ENCODE measurements at regions not wholly inside any gene's neighbourhood (a gene's known extent, or its start where the extent isn't known, plus 50 kb on each side); places are given as distances from the start of the nearest gene placed in this dataset.

DNA sequence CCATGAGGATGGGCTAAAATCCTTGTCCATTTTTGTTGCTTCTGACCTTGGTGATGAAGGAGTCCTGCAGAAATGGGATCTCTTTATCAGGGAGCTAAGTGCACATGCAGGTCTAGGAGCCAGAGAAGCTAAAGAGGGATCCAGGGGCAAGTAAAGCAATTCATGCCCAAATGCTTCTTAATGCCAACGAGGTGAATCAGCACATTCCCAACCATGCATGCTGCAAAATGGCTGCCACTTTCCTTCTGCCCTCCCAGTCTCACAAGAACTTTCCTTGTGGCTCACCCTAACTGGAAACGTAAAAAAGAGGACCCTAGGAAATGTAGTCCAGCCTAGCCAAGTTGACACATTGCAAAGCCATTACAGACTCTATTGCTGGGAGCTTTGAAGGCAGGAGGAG, 298.4 kb downstream of the MAFB start:
- Histone ChIP-seq H3K36me3 (ENCODE audit: control insufficient read depth, insufficient read depth, low read length) (no peaks in the 10 kb centered on the region), H3K4me1 (ENCODE audit: control insufficient read depth, insufficient read depth, low read length) (no peaks in the 10 kb centered on the region), H3K27me3 (ENCODE audit: control insufficient read depth, insufficient read depth, low read length) (no peaks in the 10 kb centered on the region), H3K4me3 (ENCODE audit: low read length) (no peak overlapping the region), H3K9me3 (replicated peaks; ENCODE audit: control insufficient read depth, low read depth, low read length) (peaks cover 3% of the 10 kb centered on the region), H3K27ac (ENCODE audit: low read length) (no peak overlapping the region)
- no peak for DNase-seq
- 80% methylated on average over 1 of the region's 2 CpGs for WGBS (ENCODE audit: insufficient coverage)

DNA sequence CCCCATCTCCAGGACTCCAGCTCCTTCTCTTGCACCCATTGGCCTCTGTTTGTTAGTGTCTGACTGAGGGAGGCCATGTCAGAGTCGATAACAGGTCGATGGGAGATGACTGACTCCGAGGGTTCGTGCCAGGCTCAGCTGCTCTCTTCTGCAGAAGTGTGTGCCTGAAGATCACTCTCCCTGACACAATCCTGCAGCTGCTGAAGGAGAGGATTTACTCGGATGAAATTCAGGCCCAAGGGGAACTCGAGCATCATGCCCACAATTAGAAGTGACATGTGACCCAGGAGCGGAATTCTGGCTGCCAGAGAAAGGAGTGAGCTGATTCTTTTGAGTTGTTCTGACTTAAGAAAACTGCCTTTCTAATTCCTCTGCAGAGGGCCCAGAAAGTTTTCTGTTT, 318.2 kb downstream of the MAFB start:
- Histone ChIP-seq H3K4me1 (ENCODE audit: control insufficient read depth, insufficient read depth, low read length) (no peaks in the 10 kb centered on the region), H3K9me3 (replicated peaks; ENCODE audit: control insufficient read depth, low read depth, low read length) (peaks cover 2% of the 10 kb centered on the region), H3K27ac (ENCODE audit: low read length) (no peak overlapping the region), H3K27me3 (ENCODE audit: control insufficient read depth, insufficient read depth, low read length) (no peaks in the 10 kb centered on the region), H3K4me3 (ENCODE audit: low read length) (no peak overlapping the region), H3K36me3 (ENCODE audit: control insufficient read depth, insufficient read depth, low read length) (no peaks in the 10 kb centered on the region)
- peak; percentile 66 for DNase-seq
- WGBS (ENCODE audit: insufficient coverage) = no CpG with 5 or more reads among the region's 7 CpGs

DNA sequence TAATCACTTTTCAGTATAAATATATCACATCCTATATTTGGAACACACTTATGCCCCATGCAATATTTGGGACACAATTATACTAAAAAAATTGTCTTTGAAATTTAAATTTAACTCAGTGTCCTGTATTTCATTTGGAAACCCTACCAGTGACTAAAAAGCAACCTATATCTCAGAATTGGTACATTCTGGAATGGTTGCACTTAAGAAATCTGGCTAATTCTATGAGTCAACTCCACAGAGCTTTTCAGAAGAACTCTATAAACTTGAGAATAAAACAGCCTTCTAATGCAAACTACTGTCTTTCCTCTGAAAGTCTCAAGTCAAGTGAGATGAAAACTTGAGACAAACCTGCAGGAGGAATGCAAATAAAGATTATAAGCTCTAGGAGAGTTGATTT, 320.2 kb downstream of the MAFB start:
- no peak for DNase-seq
- Histone ChIP-seq H3K9me3 (replicated peaks; ENCODE audit: control insufficient read depth, low read depth, low read length) (no peaks in the 10 kb centered on the region), H3K36me3 (ENCODE audit: control insufficient read depth, insufficient read depth, low read length) (no peaks in the 10 kb centered on the region), H3K4me3 (ENCODE audit: low read length) (no peak overlapping the region), H3K27me3 (ENCODE audit: control insufficient read depth, insufficient read depth, low read length) (no peaks in the 10 kb centered on the region), H3K4me1 (ENCODE audit: control insufficient read depth, insufficient read depth, low read length) (no peaks in the 10 kb centered on the region), H3K27ac (ENCODE audit: low read length) (no peak overlapping the region)

DNA sequence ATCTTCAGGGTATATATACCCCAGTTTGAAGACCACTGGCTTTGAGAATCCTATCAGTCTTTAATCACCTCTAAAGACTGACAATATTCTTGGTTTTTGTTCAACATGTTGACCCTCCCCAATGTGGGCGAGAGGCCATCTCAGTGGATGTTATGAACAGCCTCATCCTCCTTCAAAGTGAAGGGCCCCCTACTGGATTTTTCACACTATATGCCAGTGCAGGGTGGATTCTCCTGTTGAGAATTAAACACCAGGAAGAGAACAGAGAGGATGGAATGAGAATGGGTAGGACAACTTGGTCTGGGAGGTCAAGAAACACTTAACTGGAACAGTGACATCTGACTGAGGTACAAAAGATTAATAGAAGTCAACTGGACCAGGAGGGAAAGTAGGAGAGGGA, 327.1 kb downstream of the MAFB start:
- Histone ChIP-seq H3K4me1 (ENCODE audit: control insufficient read depth, insufficient read depth, low read length) (no peaks in the 10 kb centered on the region), H3K27ac (ENCODE audit: low read length) (no peak overlapping the region), H3K27me3 (ENCODE audit: control insufficient read depth, insufficient read depth, low read length) (no peaks in the 10 kb centered on the region), H3K4me3 (ENCODE audit: low read length) (no peak overlapping the region), H3K36me3 (ENCODE audit: control insufficient read depth, insufficient read depth, low read length) (no peaks in the 10 kb centered on the region), H3K9me3 (replicated peaks; ENCODE audit: control insufficient read depth, low read depth, low read length) (no peaks in the 10 kb centered on the region)
- no peak for DNase-seq
- no CpG with 5 or more reads among the region's 1 CpG for WGBS (ENCODE audit: insufficient coverage)

DNA sequence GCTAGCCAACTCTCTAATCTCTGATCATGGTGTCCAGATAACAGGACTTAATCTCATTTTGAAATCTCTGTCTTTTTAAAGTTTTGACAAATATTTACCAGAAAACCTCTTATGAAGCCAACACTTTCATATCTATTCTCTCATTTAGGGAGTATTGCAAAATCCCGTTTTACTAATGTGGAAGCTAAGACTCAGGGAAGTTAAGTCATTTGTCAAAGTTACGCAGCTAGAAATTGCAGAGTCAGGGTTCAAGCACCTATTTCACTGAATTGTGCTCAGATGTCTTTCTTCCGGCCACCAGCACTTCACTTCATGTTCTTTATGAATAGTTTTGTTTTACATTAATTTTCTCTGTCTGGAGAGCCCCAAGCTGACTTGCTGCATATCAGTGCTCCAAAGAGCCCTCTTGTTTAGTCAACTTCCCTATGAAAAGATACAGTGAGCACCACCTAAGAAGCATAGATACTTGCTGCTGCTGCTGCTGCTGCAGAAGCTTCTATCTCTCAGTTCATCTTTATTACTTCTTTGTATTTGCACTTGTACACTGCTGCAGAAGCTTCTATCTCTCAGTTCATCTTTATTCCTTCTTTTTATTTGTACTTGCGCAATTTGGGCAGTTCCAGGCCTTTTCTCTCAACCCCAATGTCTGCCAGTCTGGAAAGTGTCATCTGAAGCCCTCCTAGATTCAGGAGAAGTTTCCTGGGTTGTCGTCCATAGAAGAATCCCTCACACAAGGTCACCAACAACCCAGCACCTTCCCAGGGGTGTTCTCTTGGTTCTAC, 329.7 kb downstream of the MAFB start:
- H3K27ac ChIP-seq (ENCODE audit: low read length) = no peak overlapping the region
- no peaks in the 10 kb centered on the region for H3K4me1 ChIP-seq (ENCODE audit: control insufficient read depth, insufficient read depth, low read length)
- H3K27me3 ChIP-seq (ENCODE audit: control insufficient read depth, insufficient read depth, low read length) = no peaks in the 10 kb centered on the region
- no peaks in the 10 kb centered on the region for H3K36me3 ChIP-seq (ENCODE audit: control insufficient read depth, insufficient read depth, low read length)
- H3K4me3 ChIP-seq (ENCODE audit: low read length) = no peak overlapping the region
- no peak for DNase-seq
- 81% methylated on average over 1 of the region's 5 CpGs for WGBS (ENCODE audit: insufficient coverage)
- no peaks in the 10 kb centered on the region for H3K9me3 ChIP-seq (replicated peaks; ENCODE audit: control insufficient read depth, low read depth, low read length)

DNA sequence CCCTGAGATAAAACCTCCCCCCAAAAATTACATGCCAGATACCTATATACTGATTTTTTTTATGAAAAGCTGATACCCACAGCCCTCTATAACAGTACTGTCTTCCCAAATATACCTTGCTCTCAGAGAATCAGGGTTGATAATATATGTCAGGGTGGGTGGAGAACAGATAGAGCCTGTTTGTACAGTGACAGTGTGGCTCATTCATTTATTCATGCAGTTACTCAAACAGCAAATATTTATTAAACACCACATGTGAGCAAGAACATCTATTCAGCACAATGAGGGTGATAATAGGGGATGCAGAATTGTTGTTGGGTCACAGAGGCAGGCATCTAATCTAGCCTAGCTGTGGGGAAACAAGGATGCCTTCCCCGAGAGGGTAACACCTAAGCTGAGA, 334.2 kb downstream of the MAFB start:
- no peaks in the 10 kb centered on the region for H3K27me3 ChIP-seq (ENCODE audit: control insufficient read depth, insufficient read depth, low read length)
- no peak overlapping the region for H3K4me3 ChIP-seq (ENCODE audit: low read length)
- no peaks in the 10 kb centered on the region for H3K4me1 ChIP-seq (ENCODE audit: control insufficient read depth, insufficient read depth, low read length)
- no peaks in the 10 kb centered on the region for H3K36me3 ChIP-seq (ENCODE audit: control insufficient read depth, insufficient read depth, low read length)
- no peak for DNase-seq
- H3K9me3 ChIP-seq (replicated peaks; ENCODE audit: control insufficient read depth, low read depth, low read length) = no peaks in the 10 kb centered on the region
- H3K27ac ChIP-seq (ENCODE audit: low read length) = no peak overlapping the region
- 71% methylated on average over 1 of the region's 1 CpG for WGBS (ENCODE audit: insufficient coverage)

DNA sequence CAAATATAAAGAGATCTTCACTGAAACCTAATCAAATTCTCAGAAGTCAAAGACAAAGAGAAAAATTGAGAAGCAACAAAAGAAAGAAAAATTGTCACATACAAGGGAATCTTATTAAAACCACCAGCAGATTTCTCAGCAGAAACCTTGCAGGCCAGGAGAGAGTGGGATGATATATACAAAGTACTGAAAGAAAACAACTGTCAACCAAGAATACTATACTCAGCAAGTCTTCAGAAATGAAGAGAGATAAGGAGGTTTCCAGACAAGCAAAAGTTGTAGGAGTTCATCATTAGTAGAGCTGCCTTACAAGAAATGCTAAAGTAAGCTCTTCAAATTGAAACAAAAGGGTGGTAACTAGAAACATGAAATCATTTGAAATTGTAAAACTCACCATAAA, 345.6 kb downstream of the MAFB start:
- no peaks in the 10 kb centered on the region for H3K36me3 ChIP-seq (ENCODE audit: control insufficient read depth, insufficient read depth, low read length)
- no peaks in the 10 kb centered on the region for H3K4me1 ChIP-seq (ENCODE audit: control insufficient read depth, insufficient read depth, low read length)
- no peak for DNase-seq
- no peak overlapping the region for H3K4me3 ChIP-seq (ENCODE audit: low read length)
- no peak overlapping the region for H3K27ac ChIP-seq (ENCODE audit: low read length)
- H3K9me3 ChIP-seq (replicated peaks; ENCODE audit: control insufficient read depth, low read depth, low read length) = no peaks in the 10 kb centered on the region
- peaks cover 2% of the 10 kb centered on the region for H3K27me3 ChIP-seq (ENCODE audit: control insufficient read depth, insufficient read depth, low read length)

DNA sequence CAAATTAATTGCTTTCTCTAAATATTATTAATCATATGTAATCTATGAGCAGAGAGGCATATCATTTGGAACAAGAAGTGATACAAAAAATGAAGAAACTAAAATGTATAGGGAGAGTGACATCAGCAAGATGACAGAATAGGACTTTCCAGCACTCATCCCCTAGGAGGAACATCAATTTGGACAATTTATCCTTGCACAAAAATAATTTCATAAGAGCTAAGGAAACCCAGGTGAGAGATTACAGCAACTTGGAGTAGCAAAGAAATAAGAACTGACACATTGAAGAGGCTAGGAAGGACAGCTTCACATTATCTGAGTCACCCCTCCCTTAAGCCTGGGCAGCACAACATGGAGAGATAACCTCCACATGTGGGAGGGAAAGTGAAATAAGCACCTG, 347.5 kb downstream of the MAFB start:
- no peak for DNase-seq
- H3K36me3 ChIP-seq (ENCODE audit: control insufficient read depth, insufficient read depth, low read length) = no peaks in the 10 kb centered on the region
- no peak overlapping the region for H3K27ac ChIP-seq (ENCODE audit: low read length)
- peaks cover 2% of the 10 kb centered on the region for H3K27me3 ChIP-seq (ENCODE audit: control insufficient read depth, insufficient read depth, low read length)
- H3K9me3 ChIP-seq (replicated peaks; ENCODE audit: control insufficient read depth, low read depth, low read length) = no peaks in the 10 kb centered on the region
- no peak overlapping the region for H3K4me3 ChIP-seq (ENCODE audit: low read length)
- peaks cover 2% of the 10 kb centered on the region for H3K4me1 ChIP-seq (ENCODE audit: control insufficient read depth, insufficient read depth, low read length)

DNA sequence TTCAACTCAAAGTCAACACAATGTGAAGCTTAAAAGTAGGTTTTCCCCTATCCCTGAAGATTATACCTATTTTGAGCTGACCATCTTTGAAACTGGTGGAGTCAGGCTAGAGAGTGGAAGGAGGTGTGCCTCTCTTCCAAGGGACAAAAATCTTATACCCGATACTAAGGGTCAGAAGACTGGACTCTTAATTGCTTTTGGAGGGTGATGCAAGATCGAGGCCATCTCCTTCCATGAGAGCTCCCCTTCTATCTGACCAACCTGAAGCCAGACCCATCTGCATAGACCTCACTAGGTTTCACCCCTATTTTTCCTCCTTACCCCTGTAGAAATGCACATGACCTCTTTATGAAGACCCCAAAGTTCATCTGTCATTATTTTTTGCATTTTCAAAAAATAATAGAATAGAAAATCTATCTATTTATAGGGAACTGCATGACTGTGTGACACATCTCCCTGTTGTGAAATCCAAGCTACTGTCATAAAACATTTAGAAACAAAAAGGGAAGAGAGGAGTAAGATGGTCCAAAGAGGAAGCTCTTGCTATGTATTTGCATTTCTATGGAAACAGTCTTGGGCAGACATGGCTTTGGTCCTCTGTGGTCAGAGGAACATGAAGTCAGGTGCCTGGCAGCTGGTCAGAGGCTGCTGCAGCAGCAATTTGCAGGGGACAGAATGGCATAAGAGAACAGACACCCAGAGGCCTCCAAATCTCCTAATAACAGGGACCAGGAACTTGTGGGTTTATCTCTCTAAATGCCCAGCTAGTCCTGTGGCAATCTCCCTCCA, 349.2 kb downstream of the MAFB start:
- Histone ChIP-seq H3K27me3 (ENCODE audit: control insufficient read depth, insufficient read depth, low read length) (no peaks in the 10 kb centered on the region), H3K9me3 (replicated peaks; ENCODE audit: control insufficient read depth, low read depth, low read length) (no peaks in the 10 kb centered on the region), H3K36me3 (ENCODE audit: control insufficient read depth, insufficient read depth, low read length) (no peaks in the 10 kb centered on the region), H3K4me1 (ENCODE audit: control insufficient read depth, insufficient read depth, low read length) (peaks cover 10% of the 10 kb centered on the region), H3K4me3 (ENCODE audit: low read length) (no peak overlapping the region), H3K27ac (ENCODE audit: low read length) (peak overlapping the region; percentile 22)
- peak; percentile 84 for DNase-seq
- no CpG with 5 or more reads among the region's 2 CpGs for WGBS (ENCODE audit: insufficient coverage)

DNA sequence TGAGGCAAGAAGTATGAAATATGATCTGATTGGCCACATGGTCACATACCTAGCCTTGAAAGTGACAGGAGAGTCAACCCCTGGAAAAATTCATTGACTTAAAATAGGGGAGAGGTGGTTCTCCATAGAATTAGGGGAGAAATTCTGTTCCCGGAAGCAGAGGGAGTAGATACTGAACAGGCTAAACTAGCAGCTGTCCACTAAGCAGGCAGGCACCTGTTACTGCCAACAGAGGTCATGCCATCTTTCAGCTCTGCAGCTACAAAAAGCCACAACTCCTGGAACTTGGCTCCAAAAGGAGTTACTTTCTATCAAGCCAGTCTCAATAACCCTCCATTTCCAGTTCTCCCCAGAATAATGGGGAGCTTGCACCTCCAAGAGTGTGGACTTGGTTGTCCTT, 352.5 kb downstream of the MAFB start:
- 29% methylated on average over 1 of the region's 1 CpG for WGBS (ENCODE audit: insufficient coverage)
- peak; percentile 48 for DNase-seq
- H3K4me1 ChIP-seq (ENCODE audit: control insufficient read depth, insufficient read depth, low read length) = peaks cover 13% of the 10 kb centered on the region

More for the DNA sequence above, 352.5 kb downstream of the MAFB start:
- Histone ChIP-seq H3K27me3 (ENCODE audit: control insufficient read depth, insufficient read depth, low read length) (no peaks in the 10 kb centered on the region), H3K9me3 (replicated peaks; ENCODE audit: control insufficient read depth, low read depth, low read length) (no peaks in the 10 kb centered on the region), H3K36me3 (ENCODE audit: control insufficient read depth, insufficient read depth, low read length) (no peaks in the 10 kb centered on the region), H3K27ac (ENCODE audit: low read length) (no peak overlapping the region), H3K4me3 (ENCODE audit: low read length) (no peak overlapping the region)
